ENCODE measurements at regions not wholly inside any gene's neighbourhood (a gene's known extent, or its start where the extent isn't known, plus 50 kb on each side); places are given as distances from the start of the nearest gene placed in this dataset.

- Histone ChIP-seq H3K27ac (no peak overlapping the region), H3K9me3 (no peaks in the 10 kb centered on the region), H3K27me3 (no peaks in the 10 kb centered on the region), H3K4me1 (peaks cover 6% of the 10 kb centered on the region), H3K4me3 (no peak overlapping the region), H3K36me3 (no peaks in the 10 kb centered on the region)
- ATAC-seq, result no peak
- no peak for TF ChIP-seq CTCF (IDR thresholded peaks at IDR 0.05)
- DNase-seq, result no peak
- intact Hi-C loops (cut with DNase I), result no loop called here
Observed at GRCh38 chr16:79269211-79269863, 331.2 kb downstream of the MAF start.

GRCh38 chr16:79267781-79268180, 332.8 kb downstream of the MAF start:
- peaks cover 6% of the 10 kb centered on the region for H3K4me1 ChIP-seq
- H3K9me3 ChIP-seq, result no peaks in the 10 kb centered on the region
- no peak overlapping the region for H3K27ac ChIP-seq
- DNase-seq (no peak), ATAC-seq (no peak)
- no peak for TF ChIP-seq CTCF (IDR thresholded peaks at IDR 0.05)
- H3K4me3 ChIP-seq, result no peak overlapping the region
- no peaks in the 10 kb centered on the region for H3K27me3 ChIP-seq
- intact Hi-C loops (cut with DNase I), result no loop called here
- no peaks in the 10 kb centered on the region for H3K36me3 ChIP-seq

GRCh38 chr16:79267146-79267545, 333.4 kb downstream of the MAF start:
- Histone ChIP-seq H3K27ac (no peak overlapping the region), H3K27me3 (no peaks in the 10 kb centered on the region), H3K4me3 (no peak overlapping the region), H3K9me3 (no peaks in the 10 kb centered on the region), H3K36me3 (no peaks in the 10 kb centered on the region), H3K4me1 (peaks cover 6% of the 10 kb centered on the region)
- ATAC-seq (no peak), DNase-seq (no peak)
- intact Hi-C loops (cut with DNase I), result no loop called here
- TF ChIP-seq CTCF (IDR thresholded peaks at IDR 0.05), result no peak

- H3K4me3 ChIP-seq, result no peak overlapping the region
- intact Hi-C loops (cut with DNase I), result no loop called here
- peaks cover 6% of the 10 kb centered on the region for H3K4me1 ChIP-seq
- no peak for ATAC-seq
- H3K9me3 ChIP-seq, result no peaks in the 10 kb centered on the region
- DNase-seq, result no peak
- H3K27me3 ChIP-seq, result no peaks in the 10 kb centered on the region
- no peak overlapping the region for H3K27ac ChIP-seq
- no peaks in the 10 kb centered on the region for H3K36me3 ChIP-seq
- TF ChIP-seq CTCF (IDR thresholded peaks at IDR 0.05), result no peak
Observed at GRCh38 chr16:79265701-79266100, 334.8 kb downstream of the MAF start.

GRCh38 chr16:79265196-79265595, 335.3 kb downstream of the MAF start:
- intact Hi-C loops (cut with DNase I), result no loop called here
- no peak for ATAC-seq
- H3K4me1 ChIP-seq, result peaks cover 6% of the 10 kb centered on the region

More at GRCh38 chr16:79265196-79265595, 335.3 kb downstream of the MAF start:
- no peak overlapping the region for H3K27ac ChIP-seq
- no peaks in the 10 kb centered on the region for H3K27me3 ChIP-seq
- H3K36me3 ChIP-seq, result no peaks in the 10 kb centered on the region
- DNase-seq, result no peak
- no peak for TF ChIP-seq CTCF (IDR thresholded peaks at IDR 0.05)
- H3K4me3 ChIP-seq, result no peak overlapping the region
- H3K9me3 ChIP-seq, result no peaks in the 10 kb centered on the region
